GM21825 (cell line): ENCODE measurements at regions not wholly inside any gene's neighbourhood (a gene's known extent, or its start where the extent isn't known, plus 50 kb on each side); places are given as distances from the start of the nearest gene placed in this dataset.
"Not testable (repeated sequence)": the region's sequence is repeated elsewhere in the genome, so short reads cannot be mapped to it uniquely, and the experiment has no call there.

Source experiments
- ATAC-seq: cut with Tn5 transposase; IDR thresholded peaks from one replicate; pipeline ENCODE4 v1.9.1; 2021; ENCODE audit warnings: mild to moderate bottlenecking, moderate library complexity; ENCODE audit not compliant: unreplicated experiment

GRCh38 chr5:34096033-34096432, 53.0 kb upstream of the C1QTNF3 start:
- ATAC-seq, result not testable (repeated sequence)

DNA sequence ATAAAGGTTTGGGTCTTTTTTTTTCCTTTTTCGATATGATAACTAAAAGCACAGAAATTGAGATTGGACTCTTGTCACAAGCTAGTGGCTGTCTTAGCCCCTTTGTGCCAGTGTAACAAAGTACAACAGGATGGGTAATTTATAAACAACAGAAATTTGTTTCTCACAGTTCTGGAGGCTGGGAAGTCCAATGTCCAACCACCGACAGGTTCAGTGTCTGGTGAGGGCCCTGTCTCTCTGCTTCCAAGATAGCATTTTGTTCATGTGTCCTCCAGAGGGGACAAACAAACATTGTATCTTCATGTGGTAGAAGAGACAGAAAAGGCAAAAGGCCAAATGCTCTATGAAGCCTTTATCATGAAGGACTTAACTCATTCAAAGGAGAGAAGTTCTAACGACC, 56.9 kb upstream of the C1QTNF3 start:
- ATAC-seq, result not testable (repeated sequence)

DNA sequence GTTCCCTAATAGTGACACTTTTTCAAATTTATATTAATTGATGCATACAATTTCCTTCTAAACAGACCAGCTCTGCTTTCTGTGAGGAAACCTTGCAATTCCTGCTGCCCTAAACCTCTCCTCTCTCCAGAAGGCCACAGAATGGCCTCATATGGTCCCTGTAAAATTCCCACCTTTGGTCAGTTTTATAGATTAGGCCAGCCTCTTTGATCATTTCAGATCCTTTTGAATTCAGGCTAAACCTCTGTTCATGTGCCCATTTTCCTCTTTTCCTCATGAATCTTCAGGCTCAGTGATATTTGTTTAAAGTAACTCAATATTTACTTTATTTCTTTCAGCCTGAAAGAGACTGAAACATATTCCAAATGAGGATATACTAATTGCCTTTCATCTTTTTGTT, 58.6 kb upstream of the C1QTNF3 start:
- ATAC-seq, result not testable (repeated sequence)

GRCh38 chr5:34108897-34109296, 65.9 kb upstream of the C1QTNF3 start:
- ATAC-seq, result not testable (repeated sequence)

DNA sequence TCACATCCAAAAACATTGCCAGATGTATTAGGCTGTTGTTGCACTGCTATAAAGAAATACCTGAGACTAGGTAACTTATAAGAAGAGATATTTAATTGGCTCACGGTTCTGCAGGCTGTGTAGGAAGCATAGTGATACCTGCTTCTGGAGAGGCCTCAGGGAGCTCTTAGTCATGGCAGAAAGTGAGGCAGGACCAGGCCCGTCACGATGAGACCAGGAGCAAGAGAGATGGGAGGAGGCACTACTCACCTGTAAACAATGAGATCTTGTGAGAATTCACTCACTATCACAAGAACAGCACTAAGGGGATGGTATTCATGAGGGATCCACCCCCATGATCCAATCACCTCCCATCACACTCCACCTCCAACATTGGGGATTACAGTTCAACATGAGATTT, 81.3 kb upstream of the C1QTNF3 start:
- ATAC-seq, result not testable (repeated sequence)

- ATAC-seq, result peak; percentile 85
Measured at GRCh38 chr5:34125354-34125753, 82.3 kb upstream of the C1QTNF3 start.

- not testable (repeated sequence) for ATAC-seq
Measured at GRCh38 chr5:34126741-34127140, 83.7 kb upstream of the C1QTNF3 start.

- not testable (repeated sequence) for ATAC-seq
Measured at GRCh38 chr5:34127818-34128217, 84.8 kb upstream of the C1QTNF3 start.

- ATAC-seq, result not testable (repeated sequence)
Measured at GRCh38 chr5:34128890-34129289, 85.9 kb upstream of the C1QTNF3 start.

- not testable (repeated sequence) for ATAC-seq
Measured at GRCh38 chr5:34154988-34155387, 112.0 kb upstream of the C1QTNF3 start.

GRCh38 chr5:34156703-34157414, 113.8 kb upstream of the C1QTNF3 start:
- ATAC-seq, result not testable (repeated sequence)

DNA sequence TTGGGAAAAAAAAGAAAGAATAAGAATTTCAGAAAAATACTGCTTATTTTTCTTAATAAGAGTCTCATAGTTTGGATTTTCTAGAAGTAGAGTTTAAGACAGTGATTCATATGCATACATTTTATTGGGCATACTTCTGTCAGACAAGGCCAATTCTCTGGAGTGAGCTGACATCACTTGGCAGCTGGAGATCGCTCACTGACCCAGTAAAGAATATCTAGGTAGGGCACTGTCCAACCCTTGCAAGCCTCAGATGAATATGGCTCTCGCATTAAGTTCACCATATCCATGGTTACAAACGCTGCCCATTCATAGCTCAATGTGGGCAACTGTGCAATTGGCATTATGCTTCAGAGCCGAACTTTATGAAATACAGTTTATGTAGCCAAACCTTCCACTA, 117.9 kb upstream of the C1QTNF3 start:
- not testable (repeated sequence) for ATAC-seq

- not testable (repeated sequence) for ATAC-seq
Measured at GRCh38 chr5:34171398-34171797, 128.4 kb upstream of the C1QTNF3 start.

GRCh38 chr5:34179453-34180190, 136.6 kb upstream of the C1QTNF3 start:
- ATAC-seq, result not testable (repeated sequence)

- ATAC-seq, result not testable (repeated sequence)
Measured at GRCh38 chr5:34180225-34180624, 137.2 kb upstream of the C1QTNF3 start.

- ATAC-seq, result not testable (repeated sequence)
Measured at GRCh38 chr5:34180940-34181614, 138.1 kb upstream of the C1QTNF3 start.

DNA sequence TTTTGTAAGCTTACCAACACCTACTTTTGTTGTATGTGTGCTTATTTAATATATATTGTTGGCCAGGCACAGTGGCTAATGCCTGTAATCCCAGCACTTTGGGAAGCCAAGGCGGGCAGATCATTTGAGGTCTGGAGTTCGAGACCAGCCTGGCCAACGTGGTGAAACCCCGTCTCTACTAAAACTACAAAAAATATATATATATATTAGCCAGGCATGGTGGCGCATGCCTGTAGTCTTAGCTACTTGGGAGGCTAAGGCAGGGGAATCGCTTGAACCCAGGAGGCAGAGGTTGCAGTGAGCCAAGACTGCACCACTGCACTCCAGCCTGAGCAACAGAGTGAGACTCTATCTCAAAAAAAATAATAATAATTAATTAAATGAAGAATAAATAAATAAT, 142.0 kb upstream of the C1QTNF3 start:
- ATAC-seq, result not testable (repeated sequence)

DNA sequence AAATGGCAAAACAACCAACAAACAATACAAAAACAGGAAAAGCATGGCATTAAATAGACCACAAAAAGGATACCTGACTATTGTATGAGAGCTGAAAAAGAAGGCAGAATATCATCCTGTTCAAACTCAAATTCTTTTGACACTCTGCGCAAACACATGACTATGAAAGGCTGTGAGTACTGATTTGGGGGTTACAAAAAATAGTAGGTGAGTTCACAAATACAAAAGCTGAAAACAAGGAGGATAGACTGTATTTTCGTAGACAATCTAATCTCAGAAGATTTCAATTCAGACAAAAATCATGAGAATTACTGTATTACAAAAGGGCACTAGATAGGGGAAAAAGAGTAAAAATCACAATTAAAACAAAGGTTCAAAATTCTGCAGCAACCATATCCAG, 142.6 kb upstream of the C1QTNF3 start:
- not testable (repeated sequence) for ATAC-seq

DNA sequence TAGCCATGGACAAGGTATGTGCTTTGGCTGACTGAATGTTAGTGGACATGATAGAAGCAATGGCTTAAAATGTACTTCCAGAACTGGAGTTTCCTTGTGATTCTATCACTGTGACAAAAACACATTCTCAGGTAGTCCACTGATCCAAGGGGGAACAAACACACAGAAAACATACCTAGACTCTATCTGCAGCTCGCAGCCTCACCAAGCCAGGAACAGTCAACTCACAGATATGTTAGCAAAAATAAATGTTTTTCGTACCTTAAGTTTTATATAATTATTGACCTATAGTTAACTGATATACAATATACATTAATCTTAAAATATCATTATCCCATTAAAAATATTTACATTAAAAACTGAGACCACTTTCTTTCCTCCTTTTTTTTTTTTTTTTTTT, 143.1 kb upstream of the C1QTNF3 start:
- ATAC-seq, result not testable (repeated sequence)

DNA sequence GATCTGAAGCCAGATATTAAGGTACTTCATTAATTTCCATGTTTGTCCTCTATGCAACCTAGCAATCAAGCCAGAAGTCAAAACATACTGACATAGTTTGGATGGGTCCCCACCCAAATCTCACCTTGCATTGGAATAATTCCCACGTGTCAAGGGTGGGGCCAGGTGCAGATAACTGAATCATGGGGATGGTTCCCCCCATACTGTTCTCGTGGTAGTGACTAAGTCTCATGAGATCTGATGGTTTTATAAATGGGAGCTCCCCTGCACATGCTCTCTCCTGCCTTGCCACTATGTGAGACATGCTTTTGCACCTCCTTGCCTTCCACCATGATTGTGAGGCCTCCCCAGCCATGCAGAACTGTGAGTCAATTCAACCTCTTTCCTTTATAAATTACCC, 143.9 kb upstream of the C1QTNF3 start:
- not testable (repeated sequence) for ATAC-seq

- ATAC-seq, result not testable (repeated sequence)
Measured at GRCh38 chr5:34187441-34187840, 144.4 kb upstream of the C1QTNF3 start.
